Stimulated activated CD8-positive, alpha-beta memory T cell treated with anti-CD3 and anti-CD28 coated beads, Interleukin-15, amount 100 ng/mL, for 4 hours (primary cell): ENCODE measurements at regions not wholly inside any gene's neighbourhood (a gene's known extent, or its start where the extent isn't known, plus 50 kb on each side); places are given as distances from the start of the nearest gene placed in this dataset.
"Not testable (repeated sequence)": the region's sequence is repeated elsewhere in the genome, so short reads cannot be mapped to it uniquely, and the experiment has no call there.

Experiments
- DNase-seq, 2 donors: peaks; one replicate each; pipeline ENCODE4 v3.0.0-alpha.2; 2020; ENCODE audit warnings: low read depth in 2 of 2

DNA sequence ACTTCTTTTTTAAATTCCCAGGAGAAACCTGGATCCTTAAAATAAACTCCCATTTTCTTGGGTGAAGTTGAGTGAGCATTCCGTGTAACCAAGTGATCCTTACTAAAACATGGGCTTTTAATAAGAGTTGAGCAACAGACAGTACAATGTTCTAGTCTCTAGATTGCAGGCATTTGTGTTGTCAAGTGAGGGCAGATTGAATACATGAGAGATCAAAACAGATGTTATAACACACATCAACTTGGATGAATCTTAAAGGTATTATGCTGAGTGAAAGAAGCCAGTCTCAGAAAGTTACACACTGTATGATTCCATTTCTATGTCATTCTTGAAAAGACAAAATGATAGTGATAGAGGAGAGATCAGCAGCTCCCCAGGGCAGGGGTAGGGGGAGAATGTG, 213.9 kb upstream of the CCDC196 start:
- DNase-seq: no peak

DNA sequence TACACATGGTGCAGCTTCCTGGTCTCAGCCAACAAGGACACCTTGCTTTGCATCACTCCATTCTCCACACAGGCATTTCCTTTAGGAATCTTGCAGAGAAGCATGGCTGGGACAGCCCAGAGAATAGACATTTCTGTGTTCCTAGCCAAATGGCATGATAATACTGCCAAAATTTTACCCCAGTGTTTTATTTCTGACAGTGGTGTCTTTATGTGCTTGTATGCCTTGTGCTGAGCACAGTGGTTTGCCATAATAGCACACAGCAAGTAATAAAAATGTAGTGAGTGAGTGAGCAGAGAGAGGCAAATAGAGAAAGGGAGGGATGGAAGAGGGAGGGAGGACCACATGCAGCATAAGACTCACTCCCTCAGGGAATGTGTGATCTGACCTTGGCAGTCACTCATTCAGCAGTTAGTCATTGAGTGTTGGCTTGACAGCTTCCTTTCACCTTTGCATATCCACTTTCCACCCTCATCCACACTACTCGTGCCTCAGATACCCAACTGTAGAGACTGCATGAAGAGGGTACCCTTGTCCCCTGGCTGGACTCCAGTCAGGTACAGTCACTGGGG, 212.8 kb upstream of the CCDC196 start:
- no peak for DNase-seq

DNA sequence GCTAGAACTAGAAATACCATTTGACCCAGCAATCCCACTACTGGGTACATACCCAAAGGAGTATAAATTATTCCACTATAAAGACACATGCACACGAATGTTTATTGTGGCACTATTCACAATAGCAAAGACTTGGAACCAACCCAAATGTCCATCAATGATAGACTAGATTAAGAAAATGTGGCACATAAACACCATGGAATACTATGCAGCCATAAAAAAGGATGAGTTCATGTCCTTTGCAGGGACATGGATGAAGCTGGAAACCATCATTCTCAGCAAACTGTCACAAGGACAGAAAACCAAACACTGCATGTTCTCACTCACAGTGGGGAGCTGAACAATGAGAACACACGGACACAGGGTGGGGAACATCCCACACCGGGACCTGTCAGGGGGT, 207.8 kb upstream of the CCDC196 start:
- not testable (repeated sequence) for DNase-seq

DNA sequence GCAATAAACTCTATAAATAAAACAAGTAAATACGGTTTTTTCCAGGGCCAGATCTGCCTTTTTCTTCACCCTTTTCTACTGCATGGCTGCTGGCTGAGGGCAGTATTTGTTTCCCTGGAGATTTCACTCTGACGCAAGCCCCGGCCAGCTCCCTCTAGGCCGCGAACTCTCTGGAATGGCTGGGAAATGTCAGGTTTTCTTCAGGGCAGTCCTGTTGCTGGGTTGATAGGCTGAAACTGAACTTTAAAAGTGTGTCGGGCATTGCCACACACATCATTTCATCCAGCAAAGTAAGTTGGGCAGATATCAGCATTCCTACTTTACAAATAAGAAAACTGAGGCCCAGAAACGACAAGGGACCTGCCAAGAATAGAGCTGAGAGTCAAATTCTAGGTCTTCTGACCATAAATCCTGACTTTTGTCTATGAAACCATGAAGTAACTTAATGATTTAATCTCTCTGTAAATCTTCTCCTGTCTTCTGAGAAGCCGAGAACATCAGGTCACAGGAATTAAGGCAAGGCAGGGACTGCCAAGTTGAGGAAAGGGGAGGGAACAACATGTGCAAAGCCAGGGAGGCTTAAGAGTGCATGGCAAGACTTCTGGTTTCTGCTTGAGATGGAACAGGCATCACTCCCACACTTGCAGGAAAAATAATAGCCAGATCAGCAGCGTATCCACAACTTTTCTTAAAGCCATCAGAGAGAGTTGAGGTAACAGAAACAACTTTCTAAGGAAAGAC, 205.0 kb upstream of the CCDC196 start:
- DNase-seq: no peak

DNA sequence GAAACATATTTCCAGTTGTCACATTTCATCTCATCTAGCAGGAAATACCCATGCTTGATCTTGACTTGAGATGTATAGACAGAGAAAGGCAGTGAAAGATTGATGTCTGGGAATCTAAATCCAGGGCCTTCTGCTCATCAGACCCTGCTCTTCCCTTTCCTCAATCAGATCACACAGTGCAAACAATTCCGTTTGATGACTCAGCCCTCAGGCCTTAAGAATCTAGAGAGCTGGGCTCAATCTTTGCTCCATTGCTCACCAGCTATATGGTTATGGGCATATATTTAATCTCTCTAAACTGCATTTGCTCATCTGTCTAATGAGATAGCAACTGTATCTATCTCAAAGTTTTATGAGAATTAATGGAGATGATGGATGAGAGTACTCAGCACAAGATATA, 201.8 kb upstream of the CCDC196 start:
- DNase-seq: no peak

DNA sequence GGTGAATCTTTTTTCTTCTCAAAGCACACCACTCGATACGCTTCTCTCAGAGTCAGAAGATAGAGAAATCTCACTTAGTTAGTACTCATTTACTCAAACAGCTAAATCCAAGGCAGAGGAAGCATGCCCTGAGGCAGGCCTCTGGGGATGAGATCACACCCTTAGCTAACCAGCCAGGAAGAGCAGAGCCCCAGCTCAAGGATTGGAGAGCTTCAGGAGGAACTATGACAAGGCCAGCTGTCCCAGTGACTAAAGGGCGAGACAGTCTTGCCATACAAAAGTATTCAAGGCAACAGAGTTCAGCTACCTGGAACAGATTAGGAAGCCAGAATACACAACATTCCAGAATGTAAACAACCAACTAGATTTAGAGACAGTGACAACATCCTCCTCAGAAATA, 197.7 kb upstream of the CCDC196 start:
- no peak for DNase-seq

DNA sequence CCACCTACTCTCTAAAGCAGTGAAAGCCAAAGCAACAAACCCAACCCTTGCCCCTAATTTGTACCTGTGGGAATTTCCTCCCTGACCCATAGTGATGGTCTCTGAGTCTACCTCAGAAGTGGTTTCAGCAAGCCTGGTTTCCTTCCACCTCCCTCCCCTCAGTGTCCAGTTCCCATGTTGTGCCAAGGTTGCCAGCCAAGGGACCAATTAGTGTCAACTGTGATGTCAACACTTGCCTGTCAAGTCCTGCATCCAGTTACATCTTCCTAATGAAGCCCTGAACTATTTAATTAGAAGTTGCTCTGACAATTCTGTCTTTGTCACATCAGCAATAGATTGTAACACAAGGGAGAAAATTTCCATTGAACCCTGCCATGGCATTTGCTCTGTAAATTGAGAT, 194.4 kb upstream of the CCDC196 start:
- DNase-seq: no peak

DNA sequence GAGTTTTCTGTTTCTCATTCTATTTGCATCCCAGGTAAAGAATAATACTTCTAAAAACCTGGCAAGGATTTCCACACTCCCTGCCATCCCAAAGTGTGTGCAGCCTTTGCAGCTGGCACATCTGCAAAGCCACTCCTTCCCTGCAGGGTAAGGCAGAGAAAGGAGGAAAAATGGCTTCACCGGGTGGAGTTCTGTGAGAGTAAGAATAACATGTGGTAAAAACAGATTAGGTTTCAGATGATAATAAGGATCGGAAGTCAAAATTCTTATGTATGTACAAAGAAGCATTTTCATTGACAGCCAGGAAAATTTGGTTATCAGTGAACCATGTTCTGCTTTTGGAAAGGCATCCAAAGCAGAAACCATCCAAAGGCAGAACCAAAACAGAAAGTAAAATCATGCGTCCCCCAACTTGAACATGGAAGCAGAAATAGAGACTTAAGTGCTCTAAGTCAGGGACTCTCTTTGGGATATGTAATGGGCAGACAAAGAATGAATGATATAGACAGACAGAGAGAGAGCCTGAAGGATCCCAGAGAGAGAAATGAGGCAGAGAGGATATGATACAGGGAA, 192.6 kb upstream of the CCDC196 start:
- DNase-seq: no peak

DNA sequence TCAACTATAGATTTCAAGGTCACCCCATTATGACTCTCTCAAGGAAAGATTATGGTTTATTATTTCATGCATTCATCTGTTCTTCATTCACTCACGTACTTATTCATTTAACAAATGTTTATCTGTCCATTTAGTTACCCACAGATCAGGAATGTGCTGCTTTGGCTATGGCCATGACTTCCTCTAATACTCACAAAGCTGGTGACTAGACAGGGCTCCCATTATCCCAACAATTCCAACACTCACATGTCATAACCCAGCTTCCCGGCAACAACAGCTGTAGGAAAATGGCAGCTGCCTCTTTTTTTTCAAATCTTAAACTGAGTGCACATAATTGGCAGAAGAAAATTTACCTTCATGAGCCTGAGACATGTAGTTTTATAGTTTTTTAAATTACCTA, 190.8 kb upstream of the CCDC196 start:
- no peak for DNase-seq

DNA sequence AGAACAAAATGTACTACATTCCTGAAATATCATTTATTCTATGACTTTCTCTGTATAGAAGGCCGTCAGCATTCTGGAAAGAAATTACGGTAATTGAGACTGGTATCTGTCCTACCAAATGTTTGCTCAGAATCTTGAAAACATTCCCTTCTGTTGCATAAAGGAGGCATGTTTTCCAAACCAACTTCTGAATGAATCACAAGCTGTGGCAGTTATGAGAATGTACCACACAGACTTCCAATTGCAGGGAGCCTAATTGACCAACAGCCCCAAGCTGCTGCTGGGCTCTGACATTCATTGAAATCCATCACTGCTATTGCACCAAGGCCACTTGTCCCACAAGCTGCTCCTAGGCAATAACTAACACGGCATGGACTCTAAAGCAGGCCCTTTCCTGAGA, 185.3 kb upstream of the CCDC196 start:
- no peak for DNase-seq

DNA sequence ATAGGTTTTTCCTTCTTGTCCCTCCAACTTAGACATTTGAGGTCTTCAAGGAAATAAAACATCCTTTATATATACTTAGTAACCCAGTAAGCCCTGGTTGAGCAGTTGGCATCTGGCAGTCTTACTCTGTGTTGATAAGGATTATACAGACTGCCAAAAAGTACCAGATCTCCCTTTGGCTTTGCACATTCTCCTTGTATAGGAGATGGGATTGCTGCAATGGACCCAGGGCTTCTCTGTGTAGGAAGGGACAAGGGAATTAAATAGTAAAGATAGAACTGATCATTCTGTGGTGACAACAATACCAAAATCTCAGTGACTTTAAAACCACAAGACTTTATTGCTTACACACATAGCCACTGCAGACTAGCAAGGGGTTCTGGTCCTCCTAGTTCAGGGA, 180.1 kb upstream of the CCDC196 start:
- no peak for DNase-seq

DNA sequence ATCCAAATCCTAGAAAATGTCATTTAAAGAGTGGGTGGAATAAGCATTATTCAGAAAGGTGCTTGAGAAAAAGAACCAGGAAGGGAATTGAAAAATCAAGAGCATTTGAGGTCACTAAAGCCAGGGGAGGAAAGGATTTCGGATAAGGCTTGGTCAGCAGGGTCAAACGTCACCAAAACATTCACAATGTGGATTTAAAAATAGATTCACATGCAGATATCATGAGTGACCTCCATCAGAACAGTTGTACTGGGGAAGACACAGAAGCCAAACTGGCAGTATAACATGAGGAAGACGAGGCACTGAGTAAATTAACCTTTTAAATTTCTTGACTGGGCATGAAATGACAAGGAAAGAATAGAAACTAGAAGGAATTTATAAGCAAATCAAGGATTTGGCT, 175.1 kb upstream of the CCDC196 start:
- DNase-seq: no peak

DNA sequence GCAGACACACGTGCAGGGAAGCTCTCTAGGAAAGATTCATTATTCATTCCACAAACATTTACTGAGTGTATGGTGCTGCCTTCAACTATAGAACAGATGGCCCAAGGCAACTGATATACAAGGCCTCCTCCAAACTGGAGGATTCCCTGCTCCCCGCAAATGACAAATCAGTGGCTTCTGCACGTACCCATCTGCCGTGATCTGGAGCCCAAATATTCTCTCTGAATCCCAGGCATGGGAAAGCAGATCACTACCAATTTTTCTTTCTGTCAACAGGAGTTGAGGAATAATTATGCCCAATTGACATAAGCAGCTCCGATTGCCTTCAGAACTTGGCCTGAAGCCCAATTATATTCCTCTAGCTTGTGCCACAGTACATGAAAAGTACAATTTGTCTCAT, 174.2 kb upstream of the CCDC196 start:
- no peak for DNase-seq

DNA sequence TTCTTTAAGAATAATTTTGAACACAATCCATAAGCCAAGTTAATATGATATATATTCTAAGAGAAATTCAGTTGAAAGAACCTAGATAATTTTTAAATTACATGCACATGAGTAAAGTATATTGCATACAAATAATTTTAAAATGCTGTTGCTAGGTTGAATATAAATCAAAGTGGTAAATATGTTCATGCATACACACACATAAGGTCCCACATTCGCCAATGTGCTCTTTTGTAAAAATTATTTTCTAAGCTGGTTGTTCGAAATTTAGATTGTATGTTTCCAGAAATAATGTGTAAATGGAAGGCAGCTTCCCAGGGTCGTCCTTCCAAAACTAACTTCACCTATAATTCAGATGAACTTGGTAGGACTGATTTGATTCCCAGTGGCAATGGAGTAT, 173.7 kb upstream of the CCDC196 start:
- DNase-seq: no peak

DNA sequence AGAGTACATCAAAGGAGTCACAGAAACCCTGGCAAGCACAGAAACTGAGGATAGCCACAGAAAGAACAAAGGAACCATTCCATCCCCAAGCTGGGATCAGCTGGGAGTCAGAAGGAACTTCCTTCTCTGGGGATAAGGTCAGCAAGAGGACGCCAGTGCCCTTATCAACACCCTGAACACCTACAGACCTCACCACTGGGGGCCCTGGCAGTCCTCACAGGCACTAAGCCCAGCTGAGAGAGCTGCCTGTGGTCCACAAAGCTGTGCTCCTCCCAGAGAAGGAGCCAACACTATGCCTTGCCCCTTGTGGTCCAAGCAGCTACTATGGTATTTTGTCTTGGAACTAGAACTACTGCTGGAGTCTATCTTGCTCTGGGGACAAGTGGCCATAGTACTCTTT, 171.1 kb upstream of the CCDC196 start:
- no peak for DNase-seq

DNA sequence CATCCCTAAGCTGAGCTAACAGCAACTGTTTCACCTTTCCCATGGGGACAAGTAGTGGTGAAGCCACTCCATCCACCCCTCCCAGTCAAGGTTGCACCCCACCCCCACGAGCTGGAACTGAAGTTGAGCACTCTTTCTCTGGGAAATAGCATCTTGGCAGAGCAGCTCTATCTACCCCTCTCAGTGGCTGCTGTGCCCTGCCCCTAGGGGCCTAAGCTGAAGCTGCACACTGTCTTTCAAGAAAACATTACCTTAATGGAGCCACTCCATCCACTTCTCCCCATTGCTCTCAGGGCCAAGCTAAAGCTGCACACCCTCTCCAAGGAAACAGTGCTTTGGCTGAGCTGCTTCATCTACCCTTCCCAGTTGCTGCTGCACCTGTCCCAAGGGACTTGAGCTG, 170.6 kb upstream of the CCDC196 start:
- DNase-seq: no peak

DNA sequence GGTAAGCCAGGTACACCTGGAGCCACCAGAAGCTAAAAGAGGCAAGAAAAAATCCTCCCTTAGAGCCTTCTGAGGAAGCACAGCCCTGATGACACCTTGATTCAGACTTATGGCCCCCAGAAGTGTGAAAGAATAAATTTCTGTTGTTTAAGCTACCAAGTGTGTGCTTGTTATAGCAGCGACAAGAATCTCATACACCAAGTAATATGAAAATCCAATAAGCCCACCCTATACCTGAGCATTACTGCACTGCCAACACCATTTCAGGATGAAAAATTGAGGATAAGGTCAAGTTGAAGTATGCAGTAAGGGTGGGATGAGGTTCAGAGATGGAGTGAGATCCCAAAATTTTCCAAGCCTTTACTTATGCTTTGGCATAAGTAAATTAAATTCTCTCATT, 163.6 kb upstream of the CCDC196 start:
- DNase-seq: no peak

DNA sequence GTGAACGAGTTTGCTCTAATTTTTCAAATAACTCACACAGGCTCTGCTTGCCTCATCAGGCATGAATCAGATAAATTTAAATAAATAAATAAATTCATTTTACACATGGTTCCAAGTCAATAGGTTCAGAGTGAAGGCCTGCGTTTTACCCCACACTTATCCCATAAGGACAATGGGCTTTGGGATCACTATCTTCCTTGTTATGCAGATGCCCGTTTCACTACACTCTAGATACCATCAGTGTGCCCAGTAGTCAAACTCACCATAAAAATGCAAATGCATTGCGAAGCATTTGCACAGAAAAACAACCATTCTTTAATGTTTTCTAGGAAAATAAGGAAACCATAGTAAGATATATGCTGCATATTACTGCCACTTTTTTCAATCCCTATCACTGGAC, 155.9 kb upstream of the CCDC196 start:
- no peak for DNase-seq

DNA sequence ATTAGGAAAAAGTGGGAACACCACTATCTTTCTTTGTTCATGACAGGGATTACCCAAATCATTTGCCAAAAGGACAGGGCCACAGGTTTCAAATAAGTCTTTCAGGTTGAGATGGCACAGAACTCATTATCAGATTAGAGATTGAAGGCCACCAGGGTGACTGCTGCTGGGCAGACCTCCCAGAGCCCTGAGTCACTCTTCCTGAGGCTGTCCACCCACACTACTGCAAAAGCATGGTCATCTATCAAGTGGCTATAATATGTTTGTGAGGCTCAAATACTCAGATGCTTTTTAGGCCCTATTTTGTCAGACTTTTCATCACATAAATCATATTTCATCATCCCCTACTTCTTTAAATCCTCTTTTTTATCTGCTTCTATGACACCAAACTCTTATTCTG, 155.3 kb upstream of the CCDC196 start:
- no peak for DNase-seq

DNA sequence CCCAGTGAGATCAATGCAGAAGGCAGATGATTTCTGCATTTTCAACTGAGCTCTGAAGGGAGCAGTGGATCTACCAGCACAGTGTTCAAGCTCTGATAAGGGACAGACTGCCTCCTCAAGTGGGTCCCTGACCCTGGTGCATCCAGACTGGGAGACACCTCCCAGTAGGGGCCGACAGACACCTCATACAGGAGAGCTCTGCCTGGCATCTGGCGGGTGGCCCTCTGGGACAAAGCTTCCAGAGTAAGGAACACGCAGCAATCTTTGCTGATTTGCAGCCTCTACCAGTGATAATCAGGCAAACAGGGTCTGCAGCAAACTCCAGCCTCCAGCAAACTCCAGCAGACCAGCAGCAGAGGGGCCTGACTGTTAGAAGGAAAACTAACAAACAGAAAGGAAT, 152.9 kb upstream of the CCDC196 start:
- DNase-seq: not testable (repeated sequence)

DNA sequence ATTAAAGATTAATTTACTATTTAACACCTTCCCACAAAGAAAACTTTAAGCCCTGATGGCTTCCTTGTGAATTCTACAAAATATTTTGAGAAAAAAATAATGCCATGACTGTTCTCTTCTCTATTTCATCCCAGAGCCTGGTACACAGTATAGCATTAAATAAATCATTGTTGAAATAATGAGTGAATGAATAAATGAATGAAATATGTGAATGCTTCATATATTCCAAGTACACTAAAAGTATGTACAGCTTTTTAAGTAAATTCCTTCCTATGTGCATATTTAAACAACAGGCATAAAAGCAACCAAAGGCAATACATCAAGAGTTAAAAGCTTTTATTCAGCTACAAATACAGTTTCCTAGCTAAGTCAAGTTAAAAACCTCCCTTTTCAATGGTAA, 144.9 kb upstream of the CCDC196 start:
- DNase-seq: no peak

DNA sequence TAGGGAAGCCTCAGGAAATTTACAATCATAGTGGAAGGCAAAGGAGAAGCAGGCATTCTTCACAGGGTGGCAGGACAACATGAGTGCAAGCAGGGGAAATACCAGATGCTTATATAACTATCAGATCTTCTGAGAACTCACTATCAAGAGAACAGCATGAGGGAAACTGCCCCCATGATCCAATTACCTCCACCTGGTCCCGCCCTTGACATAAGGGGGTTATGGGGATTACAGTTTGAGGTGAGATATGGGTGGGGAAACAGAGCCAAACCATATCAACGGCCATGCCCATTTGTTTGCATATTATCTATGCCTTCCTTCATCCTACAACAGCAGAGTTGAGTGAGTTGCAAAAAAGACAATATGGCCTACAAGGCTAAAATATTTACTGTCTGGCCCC, 140.2 kb upstream of the CCDC196 start:
- DNase-seq: no peak

DNA sequence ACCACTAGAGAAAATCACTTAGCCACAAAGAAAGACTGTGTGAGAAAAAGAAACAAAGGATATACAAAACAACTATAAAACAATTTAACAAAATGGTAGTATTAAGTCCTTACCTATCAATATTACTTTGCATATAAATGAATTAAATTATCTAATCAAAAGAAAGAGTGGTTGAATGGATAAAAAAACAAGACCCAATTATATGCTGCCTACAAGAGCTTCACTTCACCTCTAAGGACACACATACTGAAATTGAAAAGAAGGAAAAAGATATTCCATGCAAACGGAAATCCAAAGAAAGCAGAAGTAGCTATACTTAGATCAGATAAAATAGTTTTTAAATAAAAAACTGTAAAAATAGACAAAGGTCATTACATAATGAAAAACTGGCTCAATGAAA, 134.9 kb upstream of the CCDC196 start:
- DNase-seq: no peak

DNA sequence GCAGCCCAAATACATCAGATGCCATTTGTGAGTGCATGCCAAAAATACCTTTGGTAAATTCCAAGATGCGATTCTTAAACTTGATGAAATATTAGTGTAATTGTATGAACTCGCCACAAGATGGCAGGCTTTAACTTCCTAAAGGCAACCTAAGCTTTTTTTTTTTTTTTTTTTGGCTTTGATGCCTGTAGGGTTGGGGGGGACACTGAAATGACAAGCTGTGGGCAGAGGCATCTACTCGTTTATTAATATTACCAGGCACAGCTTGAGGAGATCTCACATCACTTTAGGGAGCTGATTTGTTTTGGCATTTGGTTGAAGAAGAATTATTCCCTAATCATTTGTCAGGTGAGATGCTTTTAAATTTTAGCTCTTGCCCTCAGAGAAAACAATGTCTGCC, 126.7 kb upstream of the CCDC196 start:
- no peak for DNase-seq
